UCSD-AML1 (cell line): ENCODE measurements at regions not wholly inside any gene's neighbourhood (a gene's known extent, or its start where the extent isn't known, plus 50 kb on each side); places are given as distances from the start of the nearest gene placed in this dataset.
"Not testable (repeated sequence)": the region's sequence is repeated elsewhere in the genome, so short reads cannot be mapped to it uniquely, and the experiment has no call there.

Experiments used
- DNase-seq: peaks from one replicate; lab custom pipeline; 2025; ENCODE audit not compliant: unreplicated experiment; lab: John Stamatoyannopoulos, UW

GRCh38 chr3:104066658-104067057 lies 1300.1 kb upstream of the ALCAM start:
- no peak for DNase-seq

- DNase-seq = no peak
Measured at GRCh38 chr3:104069114-104069513, 1297.6 kb upstream of the ALCAM start.

- DNase-seq = no peak
Measured at GRCh38 chr3:104070906-104071305, 1295.8 kb upstream of the ALCAM start.

GRCh38 chr3:104080088-104080626 lies 1286.6 kb upstream of the ALCAM start:
- no peak for DNase-seq

GRCh38 chr3:104088738-104089137 lies 1278.0 kb upstream of the ALCAM start:
- no peak for DNase-seq

- DNase-seq = not testable (repeated sequence)
Measured at GRCh38 chr3:104089987-104090386, 1276.7 kb upstream of the ALCAM start.

- no peak for DNase-seq
Measured at GRCh38 chr3:104101736-104102135, 1265.0 kb upstream of the ALCAM start.

GRCh38 chr3:104102386-104102785 lies 1264.3 kb upstream of the ALCAM start:
- DNase-seq = peak; percentile 13

- no peak for DNase-seq
Measured at GRCh38 chr3:104106276-104106675, 1260.4 kb upstream of the ALCAM start.

- DNase-seq = no peak
Measured at GRCh38 chr3:104108522-104108921, 1258.2 kb upstream of the ALCAM start.

- DNase-seq = no peak
Measured at GRCh38 chr3:104126463-104126862, 1240.2 kb upstream of the ALCAM start.

- no peak for DNase-seq
Measured at GRCh38 chr3:104126864-104127553, 1239.7 kb upstream of the ALCAM start.

GRCh38 chr3:104127830-104128229 lies 1238.9 kb upstream of the ALCAM start:
- no peak for DNase-seq

- DNase-seq = no peak
Measured at GRCh38 chr3:104132566-104133403, 1233.9 kb upstream of the ALCAM start.

GRCh38 chr3:104133630-104134029 lies 1233.1 kb upstream of the ALCAM start:
- no peak for DNase-seq

- no peak for DNase-seq
Measured at GRCh38 chr3:104137116-104137515, 1229.6 kb upstream of the ALCAM start.

- no peak for DNase-seq
Measured at GRCh38 chr3:104145164-104145563, 1221.5 kb upstream of the ALCAM start.

- no peak for DNase-seq
Measured at GRCh38 chr3:104149154-104149553, 1217.6 kb upstream of the ALCAM start.

- DNase-seq = no peak
Measured at GRCh38 chr3:104150724-104151123, 1216.0 kb upstream of the ALCAM start.

- DNase-seq = no peak
Measured at GRCh38 chr3:104154896-104155295, 1211.8 kb upstream of the ALCAM start.

GRCh38 chr3:104165866-104166265 lies 1200.8 kb upstream of the ALCAM start:
- no peak for DNase-seq

GRCh38 chr3:104168386-104168785 lies 1198.3 kb upstream of the ALCAM start:
- DNase-seq = no peak
